ENCODE measurements at regions not wholly inside any gene's neighbourhood (a gene's known extent, or its start where the extent isn't known, plus 50 kb on each side); places are given as distances from the start of the nearest gene placed in this dataset.

DNA sequence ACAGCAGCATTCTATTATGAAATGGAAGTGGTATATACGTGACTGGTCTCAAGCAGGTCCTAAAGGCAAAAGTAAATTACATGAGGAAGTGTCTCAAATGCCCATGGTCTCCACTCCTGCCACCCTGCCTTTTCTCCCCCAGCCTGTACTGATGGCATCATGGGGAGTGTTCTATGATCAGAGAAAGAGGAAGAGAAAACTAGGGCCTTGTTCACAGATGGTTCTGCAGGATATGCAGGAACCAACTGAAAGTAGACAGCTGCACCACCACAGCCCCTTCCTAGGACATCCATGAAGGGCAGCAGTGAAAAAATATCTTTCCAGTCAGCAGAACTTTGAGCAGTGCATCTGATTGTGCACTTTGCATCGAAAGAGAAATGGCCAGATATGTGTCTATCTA lies 901.5 kb downstream of the ARAP2 start:
- no peak for ATAC-seq
- no peak for DNase-seq
- CTCF ChIA-PET = no interaction called here
- Histone ChIP-seq H3K9me3 (ENCODE audit: low read length) (no peaks in the 10 kb centered on the region), H3K9ac (ENCODE audit: low read length) (no peak overlapping the region), H3K27me3 (ENCODE audit: low read length) (no peaks in the 10 kb centered on the region), H3K9me2 (replicated peaks; ENCODE audit: low read length) (no peaks in the 10 kb centered on the region), H3K4me3 (ENCODE audit: low read length) (no peak overlapping the region), H3K79me2 (ENCODE audit: low read length) (no peaks in the 10 kb centered on the region), H3K27ac (ENCODE audit: low read length) (no peak overlapping the region), H2AFZ (ENCODE audit: low read length) (no peak overlapping the region), H3K4me1 (ENCODE audit: insufficient read depth, low read length) (no peaks in the 10 kb centered on the region), H3K4me2 (ENCODE audit: low read length) (no peak overlapping the region), H4K20me1 (ENCODE audit: low read length) (no peaks in the 10 kb centered on the region), H3K36me3 (ENCODE audit: low read depth, low read length) (no peaks in the 10 kb centered on the region), H3F3A (ENCODE audit: low read length, unreplicated experiment) (no peaks in the 10 kb centered on the region)
- POLR2A ChIA-PET (ENCODE audit: unreplicated experiment) = no interaction called here
- no TSS peak for BruUV-seq (replicated peaks)
- intact Hi-C loops (cut with micrococcal nuclease) = no loop called here
- TF ChIP-seq EZH2phosphoT487 (IDR thresholded peaks at IDR 0.05; ENCODE audit: borderline replicate concordance, low read length) (no peak), EZH2 (IDR thresholded peaks at IDR 0.05; ENCODE audit: low read length, unreplicated experiment) (no peak), CTCF (conservative IDR thresholded peaks at IDR 0.05; ENCODE audit: low read depth, low read length) (no peak)

- Histone ChIP-seq H3K4me3 (ENCODE audit: low read length) (no peak overlapping the region), H3K9me3 (ENCODE audit: low read length) (no peaks in the 10 kb centered on the region), H3K4me2 (ENCODE audit: low read length) (no peak overlapping the region), H2AFZ (ENCODE audit: low read length) (no peak overlapping the region), H3K9ac (ENCODE audit: low read length) (no peak overlapping the region), H3K4me1 (ENCODE audit: insufficient read depth, low read length) (no peaks in the 10 kb centered on the region), H4K20me1 (ENCODE audit: low read length) (no peaks in the 10 kb centered on the region), H3K9me2 (replicated peaks; ENCODE audit: low read length) (no peaks in the 10 kb centered on the region), H3F3A (ENCODE audit: low read length, unreplicated experiment) (no peaks in the 10 kb centered on the region), H3K36me3 (ENCODE audit: low read depth, low read length) (no peaks in the 10 kb centered on the region), H3K79me2 (ENCODE audit: low read length) (no peaks in the 10 kb centered on the region), H3K27me3 (ENCODE audit: low read length) (no peaks in the 10 kb centered on the region), H3K27ac (ENCODE audit: low read length) (no peak overlapping the region)
- no peak for ATAC-seq
- no peak for DNase-seq
- BruUV-seq (replicated peaks) = no TSS peak
- ChIA-PET CTCF (no interaction called here), POLR2A (ENCODE audit: unreplicated experiment) (no interaction called here)
- intact Hi-C loops (cut with micrococcal nuclease) = no loop called here
- TF ChIP-seq EZH2 (IDR thresholded peaks at IDR 0.05; ENCODE audit: low read length, unreplicated experiment) (no peak), EZH2phosphoT487 (IDR thresholded peaks at IDR 0.05; ENCODE audit: borderline replicate concordance, low read length) (no peak), CTCF (conservative IDR thresholded peaks at IDR 0.05; ENCODE audit: low read depth, low read length) (no peak)
These were observed 897.0 kb downstream of the ARAP2 start for GRCh38 chr4:35347276-35347675.

- H3K4me3 ChIP-seq (ENCODE audit: low read length) = peak overlapping the region; percentile 50
These were observed 886.2 kb downstream of the ARAP2 start for GRCh38 chr4:35358001-35358584.

More at GRCh38 chr4:35358001-35358584, 886.2 kb downstream of the ARAP2 start:
- H3F3A ChIP-seq (ENCODE audit: low read length, unreplicated experiment) = no peaks in the 10 kb centered on the region
- no peaks in the 10 kb centered on the region for H3K79me2 ChIP-seq (ENCODE audit: low read length)
- peak; percentile 55 for DNase-seq
- H3K27ac ChIP-seq (ENCODE audit: low read length) = 0 out of 2 replicates have a peak overlapping the region, but pooled peaks have one; percentile 14
- intact Hi-C loops (cut with micrococcal nuclease) = loop anchor here (5.0 kb wide), 1 partner anchor 106 kb away; no protein-coding TSS in a partner anchor
- BruUV-seq (replicated peaks) = no TSS peak
- no peaks in the 10 kb centered on the region for H3K27me3 ChIP-seq (ENCODE audit: low read length)
- H4K20me1 ChIP-seq (ENCODE audit: low read length) = no peaks in the 10 kb centered on the region
- TF ChIP-seq CTCF (conservative IDR thresholded peaks at IDR 0.05; ENCODE audit: low read depth, low read length) (no peak), EZH2phosphoT487 (IDR thresholded peaks at IDR 0.05; ENCODE audit: borderline replicate concordance, low read length) (no peak), EZH2 (IDR thresholded peaks at IDR 0.05; ENCODE audit: low read length, unreplicated experiment) (no peak)
- peak overlapping the region; percentile 71 for H2AFZ ChIP-seq (ENCODE audit: low read length)
- H3K9me2 ChIP-seq (replicated peaks; ENCODE audit: low read length) = no peaks in the 10 kb centered on the region
- ATAC-seq = peak; percentile 86
- peaks cover 4% of the 10 kb centered on the region; the same call in 1 of the 2 replicates for H3K4me1 ChIP-seq (ENCODE audit: insufficient read depth, low read length)
- H3K4me2 ChIP-seq (ENCODE audit: low read length) = peak overlapping the region; percentile 74
- H3K9me3 ChIP-seq (ENCODE audit: low read length) = no peaks in the 10 kb centered on the region
- POLR2A ChIA-PET (ENCODE audit: unreplicated experiment) = no interaction called here
- H3K36me3 ChIP-seq (ENCODE audit: low read depth, low read length) = no peaks in the 10 kb centered on the region
- CTCF ChIA-PET = interaction anchor here (0.7 kb wide), 1 partner anchor 1364 kb away, joined by 3 read pairs; no protein-coding TSS in a partner anchor
- no peak overlapping the region for H3K9ac ChIP-seq (ENCODE audit: low read length)
